Tibial nerve (tissue), 3 donors: ENCODE measurements at regions not wholly inside any gene's neighbourhood (a gene's known extent, or its start where the extent isn't known, plus 50 kb on each side); places are given as distances from the start of the nearest gene placed in this dataset.
"Not testable (repeated sequence)": the region's sequence is repeated elsewhere in the genome, so short reads cannot be mapped to it uniquely, and the experiment has no call there.

Source experiments
- POLR2A ChIP-seq, 2 donors: fragments of 450-650 bp; IDR thresholded peaks; one replicate each; pipeline ENCODE4 v1.6.1; 2017; ENCODE audit warnings: antibody characterized with exemption in 2 of 2, mild to moderate bottlenecking in 2 of 2, moderate library complexity in 2 of 2
- TF ChIP-seq, protein P1 (sequence below), 5 experiments: fragments of 200-600 bp in 3 of 5; fragments of 450-650 bp in 2 of 5; sonication (generic) in 3 of 5; IDR thresholded peaks; one replicate each; pipeline ENCODE4 v1.5.1; 2016 to 2019; ENCODE audit warnings: antibody characterized with exemption in 5 of 5, mild to moderate bottlenecking in 3 of 5, moderate library complexity in 2 of 5

DNA sequence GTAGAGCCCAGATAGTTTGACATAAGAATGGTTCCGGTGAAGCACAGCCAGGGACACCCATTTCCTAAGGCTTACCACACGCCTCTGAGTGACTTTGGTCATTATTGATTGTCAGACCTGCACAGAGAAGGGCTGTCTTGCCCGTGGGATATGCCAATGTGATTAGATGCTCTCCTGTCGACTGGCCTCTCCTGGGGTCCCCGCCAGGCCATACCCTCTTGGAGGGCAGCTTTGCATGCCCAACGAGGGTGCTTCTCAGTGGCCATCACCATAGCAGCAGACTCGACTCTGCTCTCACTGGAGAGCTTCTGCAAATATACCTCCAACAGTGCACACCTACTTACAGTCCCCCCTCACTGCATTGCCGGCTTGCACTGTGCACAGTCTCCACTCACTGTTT lies 648.3 kb upstream of the TPTE start:
- TF ChIP-seq, protein P1, sequence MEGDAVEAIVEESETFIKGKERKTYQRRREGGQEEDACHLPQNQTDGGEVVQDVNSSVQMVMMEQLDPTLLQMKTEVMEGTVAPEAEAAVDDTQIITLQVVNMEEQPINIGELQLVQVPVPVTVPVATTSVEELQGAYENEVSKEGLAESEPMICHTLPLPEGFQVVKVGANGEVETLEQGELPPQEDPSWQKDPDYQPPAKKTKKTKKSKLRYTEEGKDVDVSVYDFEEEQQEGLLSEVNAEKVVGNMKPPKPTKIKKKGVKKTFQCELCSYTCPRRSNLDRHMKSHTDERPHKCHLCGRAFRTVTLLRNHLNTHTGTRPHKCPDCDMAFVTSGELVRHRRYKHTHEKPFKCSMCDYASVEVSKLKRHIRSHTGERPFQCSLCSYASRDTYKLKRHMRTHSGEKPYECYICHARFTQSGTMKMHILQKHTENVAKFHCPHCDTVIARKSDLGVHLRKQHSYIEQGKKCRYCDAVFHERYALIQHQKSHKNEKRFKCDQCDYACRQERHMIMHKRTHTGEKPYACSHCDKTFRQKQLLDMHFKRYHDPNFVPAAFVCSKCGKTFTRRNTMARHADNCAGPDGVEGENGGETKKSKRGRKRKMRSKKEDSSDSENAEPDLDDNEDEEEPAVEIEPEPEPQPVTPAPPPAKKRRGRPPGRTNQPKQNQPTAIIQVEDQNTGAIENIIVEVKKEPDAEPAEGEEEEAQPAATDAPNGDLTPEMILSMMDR (IDR thresholded peaks at IDR 0.05) = not testable (repeated sequence)
- TF ChIP-seq POLR2A (IDR thresholded peaks at IDR 0.05) = not testable (repeated sequence)
